CD4-positive, alpha-beta T cell (primary cell): ENCODE measurements at regions not wholly inside any gene's neighbourhood (a gene's known extent, or its start where the extent isn't known, plus 50 kb on each side); places are given as distances from the start of the nearest gene placed in this dataset.

ENCODE experiments used
- ATAC-seq: fragments of 200-7000 bp; cut with Tn5 transposase; one replicate; pipeline ENCODE4 v1.10.0; 2022; ENCODE audit warnings: mild to moderate bottlenecking; ENCODE audit not compliant: poor library complexity
- CTCF ChIA-PET: fragments of 350-600 bp; sonication (Branson Sonifier 250); formaldehyde crosslinking; loops from one replicate; lab custom pipeline; 2021; ENCODE audit warnings: antibody characterized with exemption, inconsistent platforms; lab: Charles Lee
- POLR2A ChIA-PET: fragments of 350-600 bp; sonication (Branson Sonifier 250); formaldehyde crosslinking; loops from one replicate; lab custom pipeline; 2021; ENCODE audit warnings: antibody characterized with exemption, inconsistent platforms; lab: Charles Lee
- DNase-seq, 14 experiments: peaks; one replicate each; pipeline ENCODE4 v3.0.0-alpha.2; 2013 to 2020; ENCODE audit warnings: mixed read lengths in 2 of 14
- H3K27ac ChIP-seq, 2 donors: one replicate each; pipeline versions ENCODE4 v1.5.1 to v1.7.0; 2013; ENCODE audit warnings: low read length in 2 of 2, low read depth in 1 of 2, mild to moderate bottlenecking in 1 of 2
- H3K27me3 ChIP-seq, 2 experiments: 1 replicate in 1 of 2; 2 replicates in 1 of 2; pipeline versions ENCODE4 v1.6.1 to v1.7.0; 2013; ENCODE audit warnings: low read length in 2 of 2, control low read depth in 1 of 2, mild to moderate bottlenecking in 1 of 2, moderate library complexity in 1 of 2; ENCODE audit not compliant: insufficient read depth in 2 of 2, control insufficient read depth in 1 of 2
- H3K36me3 ChIP-seq: one replicate; pipeline ENCODE4 v1.6.1; 2013; ENCODE audit warnings: low read length, control low read depth; ENCODE audit not compliant: insufficient read depth
- H3K4me1 ChIP-seq: one replicate; pipeline ENCODE4 v1.6.1; 2013; ENCODE audit warnings: low read length, control low read depth; ENCODE audit not compliant: insufficient read depth
- H3K4me3 ChIP-seq: one replicate; pipeline ENCODE4 v1.5.1; 2013; ENCODE audit warnings: mild to moderate bottlenecking, low read length, moderate library complexity
- H3K9me3 ChIP-seq, 2 experiments: 1 replicate in 1 of 2; 2 replicates in 1 of 2; pipeline versions ENCODE4 v1.6.1 to v1.7.0; 2013; ENCODE audit warnings: low read length in 2 of 2, mild to moderate bottlenecking in 2 of 2, control low read depth in 1 of 2, moderate library complexity in 1 of 2; ENCODE audit not compliant: control insufficient read depth in 1 of 2, insufficient read depth in 1 of 2
- H3K27ac Mint-ChIP-seq: one replicate; pipeline ENCODE4 v1.8.0; 2020; ENCODE audit warnings: mixed read lengths
- H3K27me3 Mint-ChIP-seq: one replicate; pipeline ENCODE4 v1.8.0; 2021; ENCODE audit warnings: mixed read lengths
- H3K36me3 Mint-ChIP-seq: one replicate; pipeline ENCODE4 v1.8.0; 2021; ENCODE audit warnings: low read depth, mixed read lengths
- H3K4me1 Mint-ChIP-seq: one replicate; pipeline ENCODE4 v1.8.0; 2021; ENCODE audit warnings: low read depth, mixed read lengths
- H3K4me3 Mint-ChIP-seq: one replicate; pipeline ENCODE4 v1.8.0; 2020; ENCODE audit warnings: mild to moderate bottlenecking, mixed read lengths
- H3K9me3 Mint-ChIP-seq: one replicate; pipeline ENCODE4 v1.8.0; 2020; ENCODE audit warnings: mixed read lengths
- intact Hi-C, 2 experiments: fragments of 100-400 bp; cut with DNase I in 1 of 2; cut with micrococcal nuclease in 1 of 2; formaldehyde crosslinking; loops; one replicate each; pipeline versions ENCODE4 v1.15.1 to v1.9.0; 2023 to 2025; cut with DNase I, micrococcal nuclease
- TF ChIP-seq, protein P1 (sequence below): fragments of 200-600 bp; IDR thresholded peaks from one replicate; pipeline ENCODE4 v1.8.0; 2022; ENCODE audit warnings: antibody characterized with exemption, mild to moderate bottlenecking

DNA sequence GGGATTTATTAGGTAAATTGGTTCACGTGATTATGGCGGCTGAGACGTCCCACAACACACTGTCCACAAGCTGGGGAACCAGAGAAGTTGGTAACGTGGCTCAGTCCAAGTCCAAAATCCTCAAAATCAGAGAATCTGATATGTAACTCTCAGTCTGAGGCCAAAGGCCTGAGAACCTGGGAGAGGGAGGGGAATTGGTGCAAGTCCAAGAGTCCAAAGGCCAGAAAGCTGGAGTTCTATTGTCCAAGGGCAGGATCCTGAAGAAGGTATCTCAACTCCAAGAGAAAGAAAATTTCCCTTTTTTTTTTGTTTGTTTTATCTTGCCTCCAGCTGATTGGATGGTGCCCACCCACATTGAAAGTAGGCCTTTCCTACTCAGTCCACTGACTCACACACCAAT is 83.8 kb downstream of the PRDM9 start:
- Mint-ChIP-seq H3K4me1 (no peaks in the 10 kb centered on the region), H3K27me3 (no peaks in the 10 kb centered on the region), H3K4me3 (no peak overlapping the region), H3K9me3 (peaks cover 15% of the 10 kb centered on the region), H3K36me3 (no peaks in the 10 kb centered on the region), H3K27ac (no peak overlapping the region)
- H3K9me3 ChIP-seq: peaks cover 1 to 4% of the 10 kb centered on the region in 2 experiments
- H3K4me3 ChIP-seq: no peak overlapping the region
- ChIA-PET POLR2A (no interaction called here), CTCF (interaction anchor here (1.5 kb wide), 1 partner anchor 8 kb away, joined by 3 read pairs; no protein-coding TSS in a partner anchor)
- intact Hi-C loops: no loop called here
- H3K27ac ChIP-seq: no peak overlapping the region
- no peaks in the 10 kb centered on the region for H3K4me1 ChIP-seq
- H3K27me3 ChIP-seq: no peaks in the 10 kb centered on the region
- TF ChIP-seq, protein P1, sequence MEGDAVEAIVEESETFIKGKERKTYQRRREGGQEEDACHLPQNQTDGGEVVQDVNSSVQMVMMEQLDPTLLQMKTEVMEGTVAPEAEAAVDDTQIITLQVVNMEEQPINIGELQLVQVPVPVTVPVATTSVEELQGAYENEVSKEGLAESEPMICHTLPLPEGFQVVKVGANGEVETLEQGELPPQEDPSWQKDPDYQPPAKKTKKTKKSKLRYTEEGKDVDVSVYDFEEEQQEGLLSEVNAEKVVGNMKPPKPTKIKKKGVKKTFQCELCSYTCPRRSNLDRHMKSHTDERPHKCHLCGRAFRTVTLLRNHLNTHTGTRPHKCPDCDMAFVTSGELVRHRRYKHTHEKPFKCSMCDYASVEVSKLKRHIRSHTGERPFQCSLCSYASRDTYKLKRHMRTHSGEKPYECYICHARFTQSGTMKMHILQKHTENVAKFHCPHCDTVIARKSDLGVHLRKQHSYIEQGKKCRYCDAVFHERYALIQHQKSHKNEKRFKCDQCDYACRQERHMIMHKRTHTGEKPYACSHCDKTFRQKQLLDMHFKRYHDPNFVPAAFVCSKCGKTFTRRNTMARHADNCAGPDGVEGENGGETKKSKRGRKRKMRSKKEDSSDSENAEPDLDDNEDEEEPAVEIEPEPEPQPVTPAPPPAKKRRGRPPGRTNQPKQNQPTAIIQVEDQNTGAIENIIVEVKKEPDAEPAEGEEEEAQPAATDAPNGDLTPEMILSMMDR: no peak
- no peaks in the 10 kb centered on the region for H3K36me3 ChIP-seq
- no peak for ATAC-seq
- no peak for DNase-seq

- Histone ChIP-seq H3K27me3 (no peaks in the 10 kb centered on the region), H3K4me1 (no peaks in the 10 kb centered on the region), H3K9me3 (peaks cover 0 to 10% of the 10 kb centered on the region in 2 experiments), H3K36me3 (no peaks in the 10 kb centered on the region), H3K4me3 (no peak overlapping the region), H3K27ac (no peak overlapping the region)
- TF ChIP-seq, protein P1: no peak
- Mint-ChIP-seq H3K4me3 (no peak overlapping the region), H3K9me3 (peaks cover 9% of the 10 kb centered on the region), H3K27ac (no peak overlapping the region), H3K36me3 (no peaks in the 10 kb centered on the region), H3K27me3 (no peaks in the 10 kb centered on the region), H3K4me1 (no peaks in the 10 kb centered on the region)
- intact Hi-C loops: no loop called here
- ATAC-seq (no peak), DNase-seq (no peak)
- POLR2A ChIA-PET: no interaction called here
- CTCF ChIA-PET: no interaction called here
These were observed 99.5 kb downstream of the PRDM9 start for GRCh38 chr5:23606927-23607326.

DNA sequence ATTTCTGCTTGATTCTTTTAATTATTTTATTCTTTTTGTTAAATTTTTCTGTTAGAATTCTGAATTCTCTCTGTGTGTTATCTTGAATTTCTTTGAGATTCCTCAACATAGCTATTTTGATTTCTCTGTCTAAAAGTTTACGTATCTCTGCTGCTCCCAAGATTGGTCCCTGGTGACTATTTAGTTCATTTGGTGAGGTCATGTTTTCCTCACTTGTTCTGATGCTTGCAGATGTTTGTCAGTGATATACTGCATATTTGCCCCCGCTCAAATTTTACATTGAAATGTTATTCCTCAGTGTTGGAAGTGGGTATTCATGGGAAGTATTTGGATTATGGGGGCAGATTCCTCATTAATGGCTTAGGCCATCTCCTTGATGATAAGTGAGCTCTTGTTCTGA is 105.3 kb downstream of the PRDM9 start:
- Mint-ChIP-seq H3K36me3 (no peaks in the 10 kb centered on the region), H3K27me3 (no peaks in the 10 kb centered on the region), H3K27ac (no peak overlapping the region), H3K4me1 (no peaks in the 10 kb centered on the region), H3K4me3 (no peak overlapping the region), H3K9me3 (peaks cover 7% of the 10 kb centered on the region)
- H3K27me3 ChIP-seq: no peaks in the 10 kb centered on the region
- no peak overlapping the region for H3K4me3 ChIP-seq
- H3K36me3 ChIP-seq: no peaks in the 10 kb centered on the region
- CTCF ChIA-PET: no interaction called here
- POLR2A ChIA-PET: no interaction called here
- intact Hi-C loops: no loop called here
- no peak for ATAC-seq
- no peak for DNase-seq
- peaks cover 0 to 6% of the 10 kb centered on the region in 2 experiments for H3K9me3 ChIP-seq
- no peak overlapping the region for H3K27ac ChIP-seq
- no peaks in the 10 kb centered on the region for H3K4me1 ChIP-seq
- TF ChIP-seq, protein P1: no peak
